AG04449 (cell line): ENCODE measurements at regions not wholly inside any gene's neighbourhood (a gene's known extent, or its start where the extent isn't known, plus 50 kb on each side); places are given as distances from the start of the nearest gene placed in this dataset.

Experiments used
- CTCF ChIA-PET: fragments of 350-600 bp; formaldehyde crosslinking; extraction: SDS; loops from one replicate; lab custom pipeline; 2021; ENCODE audit warnings: antibody characterized with exemption; lab: Yijun Ruan, JAX
- POLR2A ChIA-PET: fragments of 400-600, 350-600 bp; formaldehyde crosslinking; extraction: SDS; loops from one replicate; lab custom pipeline; 2020; ENCODE audit warnings: antibody characterized with exemption, inconsistent platforms; lab: Yijun Ruan, JAX
- DNase-seq: peaks from one replicate; pipeline ENCODE4 v3.0.0-alpha.2; 2010; ENCODE audit warnings: low read depth, low spot score
- H3K4me3 ChIP-seq: 2 replicates; pipeline ENCODE4 v1.5.1; 2011; ENCODE audit warnings: low read depth, mild to moderate bottlenecking, control low read depth, low read length
- CTCF ChIP-seq: IDR thresholded peaks from one replicate; pipeline ENCODE4 v1.5.1; 2011; ENCODE audit warnings: mild to moderate bottlenecking, moderate library complexity, low read length, control low read depth, inconsistent platforms; ENCODE audit not compliant: insufficient read depth; ENCODE audit errors: missing control alignments

GRCh38 chr7:1317646-1318045 lies 85.0 kb downstream of the UNCX start:
- CTCF ChIA-PET, result no interaction called here
- TF ChIP-seq CTCF, result no peak
- DNase-seq, result no peak
- POLR2A ChIA-PET, result no interaction called here
- H3K4me3 ChIP-seq, result no peak overlapping the region

- no peak for DNase-seq
- ChIA-PET POLR2A (no interaction called here), CTCF (no interaction called here)
- H3K4me3 ChIP-seq, result no peak overlapping the region
- no peak for TF ChIP-seq CTCF
These were observed 85.4 kb downstream of the UNCX start for GRCh38 chr7:1318051-1318450.

- H3K4me3 ChIP-seq, result no peak overlapping the region
- no peak for DNase-seq
- POLR2A ChIA-PET, result no interaction called here
- no peak for TF ChIP-seq CTCF
- CTCF ChIA-PET, result no interaction called here
These were observed 86.0 kb downstream of the UNCX start for GRCh38 chr7:1318661-1319060.

- H3K4me3 ChIP-seq, result no peak overlapping the region
- CTCF ChIA-PET, result no interaction called here
- POLR2A ChIA-PET, result no interaction called here
- TF ChIP-seq CTCF, result no peak
- DNase-seq, result no peak
These were observed 88.1 kb downstream of the UNCX start for GRCh38 chr7:1320616-1321240.

GRCh38 chr7:1321411-1322239 lies 89.0 kb downstream of the UNCX start:
- no peak overlapping the region for H3K4me3 ChIP-seq
- DNase-seq, result no peak
- ChIA-PET CTCF (no interaction called here), POLR2A (no interaction called here)
- no peak for TF ChIP-seq CTCF

- H3K4me3 ChIP-seq, result no peak overlapping the region
- DNase-seq, result no peak
- POLR2A ChIA-PET, result no interaction called here
- TF ChIP-seq CTCF, result no peak
- CTCF ChIA-PET, result no interaction called here
These were observed 89.8 kb downstream of the UNCX start for GRCh38 chr7:1322240-1323110.
